NB4 (cell line): ENCODE measurements at regions not wholly inside any gene's neighbourhood (a gene's known extent, or its start where the extent isn't known, plus 50 kb on each side); places are given as distances from the start of the nearest gene placed in this dataset.

ENCODE experiments used
- CTCF ChIP-seq: IDR thresholded peaks from one replicate; pipeline ENCODE4 v1.5.1; 2012; ENCODE audit warnings: low read depth, low read length
- MYC ChIP-seq: IDR thresholded peaks from 2 replicates; pipeline ENCODE4 v1.6.1; 2011; ENCODE audit warnings: low read depth, low read length
- POLR2A ChIP-seq: IDR thresholded peaks from 2 replicates; pipeline ENCODE4 v1.6.1; 2011; ENCODE audit warnings: mild to moderate bottlenecking; ENCODE audit not compliant: insufficient read length; ENCODE audit errors: extremely low read depth
- TF ChIP-seq, protein P1 (sequence below): IDR thresholded peaks from 2 replicates; pipeline ENCODE4 v1.6.1; 2011; ENCODE audit warnings: low read depth, low read length

- no peak for TF ChIP-seq CTCF
- TF ChIP-seq POLR2A, result no peak
- TF ChIP-seq MYC, result no peak
- TF ChIP-seq, protein P1, sequence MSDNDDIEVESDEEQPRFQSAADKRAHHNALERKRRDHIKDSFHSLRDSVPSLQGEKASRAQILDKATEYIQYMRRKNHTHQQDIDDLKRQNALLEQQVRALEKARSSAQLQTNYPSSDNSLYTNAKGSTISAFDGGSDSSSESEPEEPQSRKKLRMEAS, result no peak
These were observed 406.4 kb downstream of the SMARCA1 start for GRCh38 chrX:129116676-129117470.
